Caco-2 (cell line): ENCODE measurements at regions not wholly inside any gene's neighbourhood (a gene's known extent, or its start where the extent isn't known, plus 50 kb on each side); places are given as distances from the start of the nearest gene placed in this dataset.

Experiments used
- BruUV-seq: library from RNA; stranded (reverse); fragments of 400-500 nt; replicated peaks from 2 replicates; lab custom pipeline; 2021; lab: Mats Ljungman, UMichigan
- CTCF ChIA-PET: fragments of 300-600 bp; sonication (Branson Sonifier 250); formaldehyde crosslinking; loops from one replicate; lab custom pipeline; 2022; ENCODE audit warnings: antibody characterized with exemption; lab: Charles Lee
- POLR2A ChIA-PET: fragments of 300-600 bp; sonication (Branson Sonifier 250); formaldehyde crosslinking; loops from one replicate; lab custom pipeline; 2022; ENCODE audit warnings: antibody characterized with exemption; lab: Charles Lee
- DNase-seq, 2 experiments: peaks; one replicate each; pipeline versions ENCODE4 v3.0.0 to v3.0.0-alpha.2; 2020 to 2022
- H3K27me3 ChIP-seq: replicated peaks from 2 replicates; pipeline ENCODE4 v1.6.0; 2011; ENCODE audit warnings: low read length; ENCODE audit not compliant: control insufficient read depth, insufficient read depth
- H3K36me3 ChIP-seq: 2 replicates; pipeline ENCODE4 v1.5.1; 2011; ENCODE audit warnings: low read length; ENCODE audit not compliant: control insufficient read depth, insufficient read depth
- H3K4me1 ChIP-seq: fragments of 250-450 bp; sonication (Bioruptor Pico); 2 replicates; pipeline ENCODE4 v1.5.1; 2020; ENCODE audit warnings: mild to moderate bottlenecking
- H3K4me3 ChIP-seq: 2 replicates; pipeline ENCODE4 v1.5.1; 2011; ENCODE audit warnings: low read depth, mild to moderate bottlenecking, control low read depth, low read length
- H3K9me3 ChIP-seq: fragments of 250-450 bp; sonication (Bioruptor Pico); 2 replicates; pipeline ENCODE4 v1.5.1; 2020; ENCODE audit warnings: mild to moderate bottlenecking, moderate library complexity
- H3K27ac Mint-ChIP-seq: one replicate; pipeline ENCODE4 v1.8.0; 2022; ENCODE audit warnings: mixed read lengths; ENCODE audit not compliant: unreplicated experiment
- H3K27me3 Mint-ChIP-seq: one replicate; pipeline ENCODE4 v1.8.0; 2022; ENCODE audit warnings: mixed read lengths; ENCODE audit not compliant: insufficient read depth, unreplicated experiment
- H3K36me3 Mint-ChIP-seq: one replicate; pipeline ENCODE4 v1.8.0; 2022; ENCODE audit warnings: mild to moderate bottlenecking, mixed read lengths; ENCODE audit not compliant: insufficient read depth, unreplicated experiment
- H3K4me1 Mint-ChIP-seq: one replicate; pipeline ENCODE4 v1.8.0; 2022; ENCODE audit warnings: low read depth, mixed read lengths; ENCODE audit not compliant: unreplicated experiment
- H3K4me3 Mint-ChIP-seq: one replicate; pipeline ENCODE4 v1.8.0; 2022; ENCODE audit warnings: mild to moderate bottlenecking, moderate library complexity, mixed read lengths; ENCODE audit not compliant: unreplicated experiment
- H3K9me3 Mint-ChIP-seq: one replicate; pipeline ENCODE4 v1.8.0; 2022; ENCODE audit warnings: mixed read lengths; ENCODE audit not compliant: unreplicated experiment
- intact Hi-C: fragments of 100-400 bp; cut with micrococcal nuclease; formaldehyde crosslinking; loops from one replicate; pipeline ENCODE4 v1.10.0; 2022; ENCODE audit not compliant: unreplicated experiment
- TF ChIP-seq, protein P1 (sequence below), 2 experiments: fragments of 200-600 bp in 1 of 2; IDR thresholded peaks; 1 replicate in 1 of 2; 2 replicates in 1 of 2; pipeline versions ENCODE4 v1.5.1 to v1.8.0; 2011 to 2022; ENCODE audit warnings: antibody characterized with exemption in 1 of 2, control low read depth in 1 of 2, inconsistent platforms in 1 of 2, low read depth in 1 of 2, low read length in 1 of 2, mild to moderate bottlenecking in 1 of 2, moderate library complexity in 1 of 2; ENCODE audit not compliant: insufficient read depth in 1 of 2, severe bottlenecking in 1 of 2, unreplicated experiment in 1 of 2

DNA sequence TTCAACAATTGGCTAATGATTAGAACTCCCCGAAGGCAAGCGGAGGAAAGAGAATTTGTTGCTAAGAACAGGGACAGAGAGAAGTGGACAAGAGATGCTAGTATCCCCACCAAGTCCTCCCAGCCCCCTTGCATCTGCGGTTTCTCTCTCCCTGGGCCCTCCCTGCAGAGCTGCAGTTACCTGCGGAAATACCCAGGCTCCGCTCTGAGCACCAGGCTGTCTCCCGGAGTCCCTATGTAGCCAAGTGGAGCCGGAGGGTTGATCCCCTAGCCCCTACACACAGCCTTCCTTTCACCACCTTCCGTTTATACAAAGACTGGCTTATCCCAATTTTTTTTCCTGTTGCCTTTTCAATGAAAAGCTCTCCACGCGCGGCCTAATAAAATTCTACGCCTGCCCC lies 834.4 kb downstream of the KCNJ2 start:
- no peaks in the 10 kb centered on the region for H3K36me3 ChIP-seq
- no TSS peak for BruUV-seq
- H3K4me3 Mint-ChIP-seq, result no peak overlapping the region
- H3K4me1 ChIP-seq, result no peaks in the 10 kb centered on the region
- no peaks in the 10 kb centered on the region for H3K9me3 Mint-ChIP-seq
- no peaks in the 10 kb centered on the region for H3K27me3 ChIP-seq
- H3K36me3 Mint-ChIP-seq, result no peaks in the 10 kb centered on the region
- H3K27ac Mint-ChIP-seq, result no peak overlapping the region
- ChIA-PET CTCF (no interaction called here), POLR2A (no interaction called here)
- no peak for DNase-seq
- H3K4me1 Mint-ChIP-seq, result no peaks in the 10 kb centered on the region
- no peaks in the 10 kb centered on the region for H3K9me3 ChIP-seq
- H3K4me3 ChIP-seq, result no peak overlapping the region
- TF ChIP-seq, protein P1, sequence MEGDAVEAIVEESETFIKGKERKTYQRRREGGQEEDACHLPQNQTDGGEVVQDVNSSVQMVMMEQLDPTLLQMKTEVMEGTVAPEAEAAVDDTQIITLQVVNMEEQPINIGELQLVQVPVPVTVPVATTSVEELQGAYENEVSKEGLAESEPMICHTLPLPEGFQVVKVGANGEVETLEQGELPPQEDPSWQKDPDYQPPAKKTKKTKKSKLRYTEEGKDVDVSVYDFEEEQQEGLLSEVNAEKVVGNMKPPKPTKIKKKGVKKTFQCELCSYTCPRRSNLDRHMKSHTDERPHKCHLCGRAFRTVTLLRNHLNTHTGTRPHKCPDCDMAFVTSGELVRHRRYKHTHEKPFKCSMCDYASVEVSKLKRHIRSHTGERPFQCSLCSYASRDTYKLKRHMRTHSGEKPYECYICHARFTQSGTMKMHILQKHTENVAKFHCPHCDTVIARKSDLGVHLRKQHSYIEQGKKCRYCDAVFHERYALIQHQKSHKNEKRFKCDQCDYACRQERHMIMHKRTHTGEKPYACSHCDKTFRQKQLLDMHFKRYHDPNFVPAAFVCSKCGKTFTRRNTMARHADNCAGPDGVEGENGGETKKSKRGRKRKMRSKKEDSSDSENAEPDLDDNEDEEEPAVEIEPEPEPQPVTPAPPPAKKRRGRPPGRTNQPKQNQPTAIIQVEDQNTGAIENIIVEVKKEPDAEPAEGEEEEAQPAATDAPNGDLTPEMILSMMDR (IDR thresholded peaks at IDR 0.05; ENCODE audit: insufficient read depth in 1 of 2, low read depth in 1 of 2, low read length in 1 of 2, severe bottlenecking in 1 of 2, unreplicated experiment in 1 of 2), result no peak
- H3K27me3 Mint-ChIP-seq, result no peaks in the 10 kb centered on the region
- intact Hi-C loops, result no loop called here

- Histone ChIP-seq H3K4me1 (no peaks in the 10 kb centered on the region), H3K4me3 (no peak overlapping the region), H3K27me3 (no peaks in the 10 kb centered on the region), H3K9me3 (no peaks in the 10 kb centered on the region), H3K36me3 (no peaks in the 10 kb centered on the region)
- H3K9me3 Mint-ChIP-seq, result no peaks in the 10 kb centered on the region
- no peaks in the 10 kb centered on the region for H3K4me1 Mint-ChIP-seq
- intact Hi-C loops, result no loop called here
- peaks cover 5% of the 10 kb centered on the region for H3K27me3 Mint-ChIP-seq
- CTCF ChIA-PET, result no interaction called here
- POLR2A ChIA-PET, result no interaction called here
- no peaks in the 10 kb centered on the region for H3K36me3 Mint-ChIP-seq
- DNase-seq, result no peak
- BruUV-seq, result no TSS peak
- TF ChIP-seq, protein P1 (IDR thresholded peaks at IDR 0.05; ENCODE audit: insufficient read depth in 1 of 2, low read depth in 1 of 2, low read length in 1 of 2, severe bottlenecking in 1 of 2, unreplicated experiment in 1 of 2), result no peak
- H3K4me3 Mint-ChIP-seq, result no peak overlapping the region
- H3K27ac Mint-ChIP-seq, result no peak overlapping the region
These were observed 835.1 kb downstream of the KCNJ2 start for GRCh38 chr17:71004413-71004812.

- Histone ChIP-seq H3K4me3 (no peak overlapping the region), H3K36me3 (no peaks in the 10 kb centered on the region), H3K9me3 (no peaks in the 10 kb centered on the region), H3K27me3 (no peaks in the 10 kb centered on the region), H3K4me1 (no peaks in the 10 kb centered on the region)
- Mint-ChIP-seq H3K4me3 (no peak overlapping the region), H3K36me3 (no peaks in the 10 kb centered on the region), H3K27ac (no peak overlapping the region), H3K27me3 (peaks cover 12% of the 10 kb centered on the region), H3K4me1 (no peaks in the 10 kb centered on the region), H3K9me3 (no peaks in the 10 kb centered on the region)
- no peak for DNase-seq
- TF ChIP-seq, protein P1 (IDR thresholded peaks at IDR 0.05; ENCODE audit: insufficient read depth in 1 of 2, low read depth in 1 of 2, low read length in 1 of 2, severe bottlenecking in 1 of 2, unreplicated experiment in 1 of 2), result no peak
- BruUV-seq, result no TSS peak
- CTCF ChIA-PET, result no interaction called here
- POLR2A ChIA-PET, result no interaction called here
- intact Hi-C loops, result no loop called here
These were observed 842.1 kb downstream of the KCNJ2 start for GRCh38 chr17:71011391-71011790.
